ENCODE measurements at regions not wholly inside any gene's neighbourhood (a gene's known extent, or its start where the extent isn't known, plus 50 kb on each side); places are given as distances from the start of the nearest gene placed in this dataset.

DNA sequence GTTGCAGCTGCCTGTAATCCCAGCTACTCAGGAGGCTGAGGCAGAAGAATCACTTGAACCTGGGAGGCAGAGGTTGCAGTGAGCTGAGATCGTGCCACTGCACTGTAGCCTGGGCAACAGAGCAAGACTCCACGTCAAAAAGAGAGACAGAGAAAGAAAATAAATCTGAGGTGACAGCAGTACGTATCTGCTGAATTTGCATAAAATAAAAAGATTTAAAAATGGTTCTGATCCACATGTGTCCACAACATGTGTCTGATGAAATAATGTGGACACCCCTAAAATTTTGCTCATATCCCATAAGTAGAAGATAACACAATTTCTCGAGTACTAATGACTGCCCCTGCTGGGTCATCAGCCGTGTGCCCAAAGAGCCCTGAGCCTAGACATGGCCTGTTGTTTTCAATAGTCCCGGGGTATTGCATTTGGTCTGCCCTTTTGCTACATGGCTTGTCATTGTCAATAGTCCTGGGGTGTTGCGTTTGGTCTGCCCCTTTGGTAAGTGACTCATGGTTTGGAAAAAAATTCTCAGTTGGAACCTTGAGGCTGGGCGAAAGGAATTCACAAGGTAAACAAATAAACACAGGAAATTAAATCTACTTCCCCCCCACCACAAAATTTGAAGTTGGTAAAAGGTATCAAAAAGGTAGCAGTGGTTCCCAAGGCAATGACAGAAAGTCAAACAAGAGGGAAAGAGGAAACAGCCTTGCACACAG, 434.6 kb upstream of the MAF start:
- H2BK12ac ChIP-seq (ENCODE audit: insufficient read length, low read depth, low read length): no peak overlapping the region
- H2AK5ac ChIP-seq (ENCODE audit: insufficient read length, low read length): no peak overlapping the region
- Mint-ChIP-seq H3K4me1 (no peaks in the 10 kb centered on the region), H3K27ac (no peak overlapping the region), H3K4me3 (no peak overlapping the region), H3K36me3 (ENCODE audit: insufficient read depth in 1 of 3, low read depth in 3 of 3) (peaks cover 0 to 11% (median 0%) of the 10 kb centered on the region in 3 experiments; a peak in 2 of 7 replicates), H3K9me3 (peaks cover 14 to 16% of the 10 kb centered on the region in 2 experiments; a peak in 4 of 5 replicates), H3K27me3 (ENCODE audit: low read depth) (peaks cover 3% of the 10 kb centered on the region)
- DNase-seq: no peak
- H3K4ac ChIP-seq (ENCODE audit: low read depth, low read length): no peak overlapping the region
- H3K79me1 ChIP-seq (ENCODE audit: insufficient read depth, low read depth, low read length, poor library complexity, severe bottlenecking): no peaks in the 10 kb centered on the region
- H3K18ac ChIP-seq (ENCODE audit: insufficient read length, low read depth, low read length): no peak overlapping the region
- H3K23ac ChIP-seq (ENCODE audit: insufficient read length, low read depth, low read length): no peak overlapping the region
- no peak overlapping the region for H2BK15ac ChIP-seq (ENCODE audit: low read depth, low read length)
- no CpG with 5 or more reads among the region's 8 CpGs for WGBS (ENCODE audit: extremely low coverage, insufficient read length, low lambda C conversion rate)
- no peak overlapping the region for H3K14ac ChIP-seq (ENCODE audit: insufficient read depth, low read length)
- no peak overlapping the region for H4K8ac ChIP-seq (replicated peaks; ENCODE audit: insufficient read length, low read depth, low read length)
- H2AFZ ChIP-seq (ENCODE audit: low read length): no peak overlapping the region
- H3K79me2 ChIP-seq (ENCODE audit: insufficient read depth, low read length): no peaks in the 10 kb centered on the region
- H4K5ac ChIP-seq (ENCODE audit: insufficient read length, low read depth, low read length): no peak overlapping the region
- H4K91ac ChIP-seq (ENCODE audit: insufficient read length, low read depth, low read length): no peak overlapping the region
- H3K56ac ChIP-seq (ENCODE audit: insufficient read length, low read depth, low read length): no peak overlapping the region
- no peak overlapping the region for H2BK20ac ChIP-seq (ENCODE audit: low read depth, low read length, poor library complexity, severe bottlenecking)
- no peaks in the 10 kb centered on the region for H4K20me1 ChIP-seq (ENCODE audit: control insufficient read depth, insufficient read depth, insufficient read length)
- no peaks in the 10 kb centered on the region for H3K4me1 ChIP-seq (ENCODE audit: insufficient read depth, low read length)
- H3T11ph ChIP-seq (ENCODE audit: low read length): no peak overlapping the region
- H3K9ac ChIP-seq (ENCODE audit: extremely low read depth, insufficient read length, low read length): no peak overlapping the region
- H2BK120ac ChIP-seq (ENCODE audit: low read depth, low read length, poor library complexity, severe bottlenecking): no peak overlapping the region
- no peaks in the 10 kb centered on the region for H3K23me2 ChIP-seq (ENCODE audit: insufficient read length, low read depth, low read length, poor library complexity, severe bottlenecking)
- TF ChIP-seq, protein P1, sequence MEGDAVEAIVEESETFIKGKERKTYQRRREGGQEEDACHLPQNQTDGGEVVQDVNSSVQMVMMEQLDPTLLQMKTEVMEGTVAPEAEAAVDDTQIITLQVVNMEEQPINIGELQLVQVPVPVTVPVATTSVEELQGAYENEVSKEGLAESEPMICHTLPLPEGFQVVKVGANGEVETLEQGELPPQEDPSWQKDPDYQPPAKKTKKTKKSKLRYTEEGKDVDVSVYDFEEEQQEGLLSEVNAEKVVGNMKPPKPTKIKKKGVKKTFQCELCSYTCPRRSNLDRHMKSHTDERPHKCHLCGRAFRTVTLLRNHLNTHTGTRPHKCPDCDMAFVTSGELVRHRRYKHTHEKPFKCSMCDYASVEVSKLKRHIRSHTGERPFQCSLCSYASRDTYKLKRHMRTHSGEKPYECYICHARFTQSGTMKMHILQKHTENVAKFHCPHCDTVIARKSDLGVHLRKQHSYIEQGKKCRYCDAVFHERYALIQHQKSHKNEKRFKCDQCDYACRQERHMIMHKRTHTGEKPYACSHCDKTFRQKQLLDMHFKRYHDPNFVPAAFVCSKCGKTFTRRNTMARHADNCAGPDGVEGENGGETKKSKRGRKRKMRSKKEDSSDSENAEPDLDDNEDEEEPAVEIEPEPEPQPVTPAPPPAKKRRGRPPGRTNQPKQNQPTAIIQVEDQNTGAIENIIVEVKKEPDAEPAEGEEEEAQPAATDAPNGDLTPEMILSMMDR (conservative IDR thresholded peaks at IDR 0.05): no peak
- no peaks in the 10 kb centered on the region for H3K27me3 ChIP-seq (ENCODE audit: insufficient read depth, low read length)
- no peak overlapping the region for H2BK5ac ChIP-seq (ENCODE audit: insufficient read length, low read length)
- no peaks in the 10 kb centered on the region for H3K9me3 ChIP-seq (ENCODE audit: control insufficient read depth, low read depth, low read length)
- H3K27ac ChIP-seq (ENCODE audit: insufficient read length, low read depth, low read length): no peak overlapping the region
- no peak overlapping the region for H3K4me2 ChIP-seq (ENCODE audit: insufficient read depth, insufficient read length, low read length)

Data from H9 (cell line).